MM.1S (cell line): ENCODE measurements at regions not wholly inside any gene's neighbourhood (a gene's known extent, or its start where the extent isn't known, plus 50 kb on each side); places are given as distances from the start of the nearest gene placed in this dataset.

Experiments
- DNase-seq: peaks from one replicate; pipeline ENCODE4 v3.0.0-alpha.2; 2015
- H2AFZ ChIP-seq: fragments of 300-600 bp; sonication (generic); 2 replicates; pipeline ENCODE4 v1.6.0; 2016; ENCODE audit warnings: antibody characterized with exemption, low read length
- H3F3A ChIP-seq: fragments of 300-600 bp; sonication (generic); 2 replicates; pipeline ENCODE4 v1.6.1; 2016; ENCODE audit warnings: mild to moderate bottlenecking, antibody characterized with exemption, low read length, moderate library complexity, mixed read lengths; ENCODE audit not compliant: insufficient read depth
- H3K27ac ChIP-seq: fragments of 300-600 bp; sonication (generic); 2 replicates; pipeline ENCODE4 v1.5.1; 2016; ENCODE audit warnings: mild to moderate bottlenecking, low read length
- H3K27me3 ChIP-seq: fragments of 300-600 bp; sonication (generic); replicated peaks from 2 replicates; pipeline ENCODE4 v1.6.0; 2016; ENCODE audit warnings: low read length; ENCODE audit not compliant: insufficient read depth
- H3K36me3 ChIP-seq: fragments of 300-600 bp; sonication (generic); replicated peaks from 2 replicates; pipeline ENCODE4 v1.6.1; 2016; ENCODE audit warnings: mild to moderate bottlenecking, low read length, mixed read lengths; ENCODE audit not compliant: insufficient read depth
- H3K4me1 ChIP-seq: fragments of 300-600 bp; sonication (generic); 2 replicates; pipeline ENCODE4 v1.6.1; 2016; ENCODE audit warnings: low read length, mixed read lengths
- H3K4me2 ChIP-seq: fragments of 300-600 bp; sonication (generic); 2 replicates; pipeline ENCODE4 v1.6.0; 2016; ENCODE audit warnings: low read depth, low read length
- H3K4me3 ChIP-seq: fragments of 300-600 bp; sonication (generic); 2 replicates; pipeline ENCODE4 v1.5.1; 2016; ENCODE audit warnings: low read length, mixed read lengths
- H3K79me2 ChIP-seq: fragments of 300-600 bp; sonication (generic); 2 replicates; pipeline ENCODE4 v1.6.1; 2016; ENCODE audit warnings: mixed run types, low read length, mixed read lengths
- H3K9ac ChIP-seq: fragments of 300-600 bp; sonication (generic); 2 replicates; pipeline ENCODE4 v1.6.1; 2016; ENCODE audit warnings: low read length, mixed read lengths
- H3K9me2 ChIP-seq: fragments of 300-600 bp; sonication (generic); replicated peaks from 2 replicates; pipeline ENCODE4 v1.6.1; 2016; ENCODE audit warnings: mild to moderate bottlenecking, low read length, mixed read lengths; ENCODE audit not compliant: insufficient read depth
- H3K9me3 ChIP-seq: fragments of 300-600 bp; sonication (generic); replicated peaks from 2 replicates; pipeline ENCODE4 v1.6.1; 2016; ENCODE audit warnings: mild to moderate bottlenecking, low read length, mixed read lengths; ENCODE audit not compliant: insufficient read depth
- H4K20me1 ChIP-seq: fragments of 300-600 bp; sonication (generic); 2 replicates; pipeline ENCODE4 v1.6.1; 2016; ENCODE audit warnings: mild to moderate bottlenecking, low read length, moderate library complexity, mixed read lengths; ENCODE audit not compliant: insufficient read depth
- CTCF ChIP-seq: fragments of 300-600 bp; sonication (generic); IDR thresholded peaks from 2 replicates; pipeline ENCODE4 v1.5.1; 2016; ENCODE audit warnings: antibody characterized with exemption, low read length, mixed read lengths
- EZH2 ChIP-seq: fragments of 300-600 bp; sonication (generic); optimal IDR thresholded peaks from 2 replicates; pipeline ENCODE3; 2017; ENCODE audit warnings: low read depth, mild to moderate bottlenecking, antibody characterized with exemption, low read length, mixed read lengths
- EZH2phosphoT487 ChIP-seq: fragments of 300-600 bp; sonication (generic); IDR thresholded peaks from 2 replicates; pipeline ENCODE4 v1.6.1; 2018; ENCODE audit warnings: antibody characterized with exemption, low read length

DNA sequence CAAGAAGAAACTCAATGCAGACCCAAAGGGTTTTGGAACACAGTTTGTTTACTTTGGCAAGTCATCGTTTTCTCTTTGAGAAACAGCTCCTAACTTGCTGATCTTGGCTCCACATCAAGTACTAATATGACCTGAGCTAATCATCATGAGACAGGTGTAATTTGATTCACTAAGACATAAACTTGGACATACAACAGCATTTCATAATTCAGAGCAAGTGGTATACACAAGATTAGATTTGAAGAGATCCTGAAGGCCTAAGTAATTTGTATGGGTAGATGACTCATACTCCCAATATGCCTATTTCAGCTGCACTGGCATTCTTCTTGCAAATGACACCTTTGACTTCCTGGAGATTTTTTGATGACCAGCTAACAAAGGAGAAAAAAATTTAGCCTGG, 1521.7 kb downstream of the RPA4 start:
- H3K36me3 ChIP-seq, result no peaks in the 10 kb centered on the region
- H2AFZ ChIP-seq, result no peak overlapping the region
- H3K27me3 ChIP-seq, result no peaks in the 10 kb centered on the region
- no peaks in the 10 kb centered on the region for H4K20me1 ChIP-seq
- no peaks in the 10 kb centered on the region for H3K9me3 ChIP-seq
- H3K4me1 ChIP-seq, result no peaks in the 10 kb centered on the region
- H3K9me2 ChIP-seq, result no peaks in the 10 kb centered on the region
- DNase-seq, result no peak
- H3K27ac ChIP-seq, result no peak overlapping the region
- no peak overlapping the region for H3K4me2 ChIP-seq
- TF ChIP-seq CTCF (no peak), EZH2phosphoT487 (no peak), EZH2 (no peak)
- H3K9ac ChIP-seq, result no peak overlapping the region
- no peaks in the 10 kb centered on the region for H3F3A ChIP-seq
- no peak overlapping the region for H3K4me3 ChIP-seq
- H3K79me2 ChIP-seq, result no peaks in the 10 kb centered on the region

GRCh38 chrX:98407584-98407983, 1523.9 kb downstream of the RPA4 start:
- no peak for DNase-seq
- H4K20me1 ChIP-seq, result no peaks in the 10 kb centered on the region
- H2AFZ ChIP-seq, result no peak overlapping the region
- H3K9me2 ChIP-seq, result no peaks in the 10 kb centered on the region
- H3K4me1 ChIP-seq, result no peaks in the 10 kb centered on the region
- H3K36me3 ChIP-seq, result no peaks in the 10 kb centered on the region
- no peak overlapping the region for H3K9ac ChIP-seq
- no peak overlapping the region for H3K27ac ChIP-seq
- no peaks in the 10 kb centered on the region for H3K27me3 ChIP-seq
- no peak for TF ChIP-seq CTCF
- no peak for TF ChIP-seq EZH2
- no peak for TF ChIP-seq EZH2phosphoT487
- H3K79me2 ChIP-seq, result no peaks in the 10 kb centered on the region
- no peaks in the 10 kb centered on the region for H3K9me3 ChIP-seq
- H3K4me3 ChIP-seq, result no peak overlapping the region
- H3F3A ChIP-seq, result no peaks in the 10 kb centered on the region
- H3K4me2 ChIP-seq, result no peak overlapping the region

- Histone ChIP-seq H4K20me1 (no peaks in the 10 kb centered on the region), H3K4me2 (no peak overlapping the region), H3K9ac (no peak overlapping the region), H3K4me3 (no peak overlapping the region), H3K36me3 (no peaks in the 10 kb centered on the region), H3K9me3 (no peaks in the 10 kb centered on the region), H3K79me2 (no peaks in the 10 kb centered on the region), H3K27ac (no peak overlapping the region), H3K9me2 (no peaks in the 10 kb centered on the region), H3K27me3 (no peaks in the 10 kb centered on the region), H2AFZ (no peak overlapping the region), H3K4me1 (no peaks in the 10 kb centered on the region), H3F3A (no peaks in the 10 kb centered on the region)
- no peak for DNase-seq
- TF ChIP-seq CTCF, result no peak
- no peak for TF ChIP-seq EZH2phosphoT487
- TF ChIP-seq EZH2, result no peak
Observed at GRCh38 chrX:98409867-98410266, 1526.2 kb downstream of the RPA4 start.
